Endothelial cell of umbilical vein (primary cell): ENCODE measurements at regions not wholly inside any gene's neighbourhood (a gene's known extent, or its start where the extent isn't known, plus 50 kb on each side); places are given as distances from the start of the nearest gene placed in this dataset.

Experiments
- BruUV-seq: library from RNA; stranded (reverse); fragments of 400-500 nt; replicated peaks from 2 replicates; lab custom pipeline; 2021; lab: Mats Ljungman, UMichigan
- CTCF ChIA-PET: fragments of 300-600, 350-600 bp; sonication (Branson Sonifier 250); formaldehyde crosslinking; loops from one replicate; lab custom pipeline; 2021; ENCODE audit warnings: antibody characterized with exemption, inconsistent platforms; lab: Charles Lee
- POLR2A ChIA-PET: fragments of 300-600, 350-600 bp; sonication (Branson Sonifier 250); formaldehyde crosslinking; loops from one replicate; lab custom pipeline; 2021; ENCODE audit warnings: antibody characterized with exemption, inconsistent platforms; lab: Charles Lee
- DNase-seq: peaks from one replicate; pipeline ENCODE4 v3.0.0-alpha.2; 2011; ENCODE audit warnings: low read depth, low spot score
- FAIRE-seq: peaks from 2 replicates; lab custom pipeline; 2011; peaks lifted over from hg19 to GRCh38; lab: Jason Lieb, UNC
- H2AFZ ChIP-seq: 2 replicates; pipeline ENCODE4 v1.6.0; 2012; ENCODE audit warnings: low read depth, low read length, control low read depth, inconsistent platforms
- H3K27ac ChIP-seq: 2 replicates; pipeline ENCODE4 v1.5.1; 2011; ENCODE audit warnings: low read depth, mild to moderate bottlenecking, control low read depth, low read length, moderate library complexity; ENCODE audit not compliant: insufficient read depth
- H3K27me3 ChIP-seq, 2 experiments: 2 replicates each; pipeline versions ENCODE4 v1.6.0 to v1.6.1; 2011; ENCODE audit warnings: low read length in 2 of 2, mixed read lengths in 1 of 2; ENCODE audit not compliant: control insufficient read depth in 2 of 2, insufficient read depth in 2 of 2
- H3K36me3 ChIP-seq, 2 experiments: 2 replicates in 1 of 2; 3 replicates in 1 of 2; pipeline ENCODE4 v1.5.1; 2011; ENCODE audit warnings: low read length in 2 of 2, mild to moderate bottlenecking in 1 of 2, moderate library complexity in 1 of 2; ENCODE audit not compliant: control insufficient read depth in 2 of 2, insufficient read depth in 2 of 2; ENCODE audit errors: extremely low read depth in 1 of 2
- H3K4me1 ChIP-seq: 3 replicates; pipeline ENCODE4 v1.5.1; 2011; ENCODE audit warnings: mild to moderate bottlenecking, low read length; ENCODE audit not compliant: control insufficient read depth, insufficient read depth; ENCODE audit errors: extremely low read depth
- H3K4me2 ChIP-seq: 2 replicates; pipeline ENCODE4 v1.6.1; 2011; ENCODE audit warnings: low read length, control low read depth, mixed read lengths; ENCODE audit not compliant: insufficient read depth
- H3K4me3 ChIP-seq, 3 experiments: fragments of 200-600 bp in 1 of 3; sonication (generic), shearing (Covaris generic) in 1 of 3; replicated peaks in 1 of 3; 2 replicates each; pipeline ENCODE4 v1.5.1; 2011 to 2016; ENCODE audit warnings: control low read depth in 3 of 3, low read length in 3 of 3, mild to moderate bottlenecking in 2 of 3, inconsistent platforms in 1 of 3, low read depth in 1 of 3, moderate library complexity in 1 of 3; ENCODE audit not compliant: insufficient read depth in 1 of 3
- H3K79me2 ChIP-seq: 2 replicates; pipeline ENCODE4 v1.6.0; 2012; ENCODE audit warnings: low read length, inconsistent platforms; ENCODE audit not compliant: control insufficient read depth, insufficient read depth
- H3K9ac ChIP-seq: replicated peaks from 2 replicates; pipeline ENCODE3; 2011; ENCODE audit warnings: low read length, control low read depth; ENCODE audit not compliant: insufficient read depth; ENCODE audit errors: extremely low read depth
- H3K9me1 ChIP-seq: replicated peaks from 3 replicates; pipeline ENCODE4 v1.6.0; 2011; ENCODE audit warnings: mild to moderate bottlenecking, low read length; ENCODE audit not compliant: control insufficient read depth, insufficient read depth; ENCODE audit errors: extremely low read depth
- H3K9me3 ChIP-seq: replicated peaks from 2 replicates; pipeline ENCODE4 v1.5.1; 2012; ENCODE audit warnings: low read length, inconsistent platforms; ENCODE audit not compliant: control insufficient read depth, insufficient read depth
- H4K20me1 ChIP-seq: replicated peaks from 2 replicates; pipeline ENCODE3; 2011; ENCODE audit warnings: mild to moderate bottlenecking, low read length; ENCODE audit not compliant: control insufficient read depth, insufficient read depth; ENCODE audit errors: extremely low read depth
- EZH2 ChIP-seq: IDR thresholded peaks from 2 replicates; pipeline ENCODE4 v1.6.1; 2012; ENCODE audit warnings: borderline replicate concordance, low read depth, mild to moderate bottlenecking, moderate library complexity, low read length, inconsistent platforms; ENCODE audit not compliant: severe bottlenecking
- FOS ChIP-seq: IDR thresholded peaks from 2 replicates; pipeline ENCODE4 v1.6.1; 2011; ENCODE audit warnings: mild to moderate bottlenecking, low read length, moderate library complexity, borderline replicate concordance; ENCODE audit not compliant: insufficient read depth
- GATA2 ChIP-seq: IDR thresholded peaks from 2 replicates; pipeline ENCODE4 v1.7.0; 2011; ENCODE audit warnings: low read depth, mild to moderate bottlenecking, moderate library complexity, mixed read lengths, low read length; ENCODE audit not compliant: insufficient read length, insufficient read depth
- JUN ChIP-seq: IDR thresholded peaks from 2 replicates; pipeline ENCODE4 v1.6.1; 2011; ENCODE audit warnings: borderline replicate concordance, low read depth; ENCODE audit not compliant: insufficient read length, insufficient read depth
- MYC ChIP-seq: IDR thresholded peaks from one replicate; pipeline ENCODE4 v1.6.1; 2011; ENCODE audit warnings: mild to moderate bottlenecking, low read depth, low read length
- POLR2A ChIP-seq: IDR thresholded peaks from 2 replicates; pipeline ENCODE4 v1.6.1; 2012; ENCODE audit warnings: low read depth, mild to moderate bottlenecking, control low read depth, low read length
- POLR2AphosphoS5 ChIP-seq: IDR thresholded peaks from 2 replicates; pipeline ENCODE4 v1.6.1; 2012; ENCODE audit warnings: low read depth, mild to moderate bottlenecking, control low read depth, low read length, moderate library complexity; ENCODE audit not compliant: insufficient read depth
- dilution Hi-C: fragments of 300-500 bp; cut with MboI; formaldehyde crosslinking; loops from one replicate; pipeline ENCODE4 v1.15.0; 2019; ENCODE audit warnings: low sequenced_read_pairs; ENCODE audit not compliant: extremely low pct_ligation_motif_present
- intact Hi-C: fragments of 100-400 bp; cut with micrococcal nuclease; formaldehyde crosslinking; loops from one replicate; pipeline ENCODE4 v1.10.0; 2022
- TF ChIP-seq, protein P1 (sequence below), 2 donors: IDR thresholded peaks; 1 replicate in 1 of 2; 2 replicates in 1 of 2; pipeline ENCODE4 v1.5.1; 2011; ENCODE audit warnings: low read length in 2 of 2, mild to moderate bottlenecking in 2 of 2, moderate library complexity in 2 of 2, control low read depth in 1 of 2, inconsistent platforms in 1 of 2, low read depth in 1 of 2; ENCODE audit not compliant: insufficient read depth in 1 of 2; ENCODE audit errors: extremely low read depth in 1 of 2
- TF ChIP-seq, protein P2 (sequence below): IDR thresholded peaks from 2 replicates; pipeline ENCODE4 v1.6.1; 2011; ENCODE audit not compliant: insufficient read depth, insufficient read length

GRCh38 chr17:73847952-73848351 lies 203.7 kb upstream of the SDK2 start:
- Histone ChIP-seq H3K9me1 (no peaks in the 10 kb centered on the region), H3K79me2 (no peaks in the 10 kb centered on the region), H3K27ac (no peak overlapping the region), H3K27me3 (no peaks in the 10 kb centered on the region), H3K4me1 (no peaks in the 10 kb centered on the region), H3K9ac (no peak overlapping the region), H4K20me1 (no peaks in the 10 kb centered on the region), H3K36me3 (no peaks in the 10 kb centered on the region), H2AFZ (no peak overlapping the region), H3K4me3 (no peak overlapping the region), H3K9me3 (peaks cover 3% of the 10 kb centered on the region), H3K4me2 (no peak overlapping the region)
- DNase-seq (no peak), FAIRE-seq (no peak)
- BruUV-seq, result no TSS peak
- POLR2A ChIA-PET, result no interaction called here
- CTCF ChIA-PET, result no interaction called here
- TF ChIP-seq, protein P1, sequence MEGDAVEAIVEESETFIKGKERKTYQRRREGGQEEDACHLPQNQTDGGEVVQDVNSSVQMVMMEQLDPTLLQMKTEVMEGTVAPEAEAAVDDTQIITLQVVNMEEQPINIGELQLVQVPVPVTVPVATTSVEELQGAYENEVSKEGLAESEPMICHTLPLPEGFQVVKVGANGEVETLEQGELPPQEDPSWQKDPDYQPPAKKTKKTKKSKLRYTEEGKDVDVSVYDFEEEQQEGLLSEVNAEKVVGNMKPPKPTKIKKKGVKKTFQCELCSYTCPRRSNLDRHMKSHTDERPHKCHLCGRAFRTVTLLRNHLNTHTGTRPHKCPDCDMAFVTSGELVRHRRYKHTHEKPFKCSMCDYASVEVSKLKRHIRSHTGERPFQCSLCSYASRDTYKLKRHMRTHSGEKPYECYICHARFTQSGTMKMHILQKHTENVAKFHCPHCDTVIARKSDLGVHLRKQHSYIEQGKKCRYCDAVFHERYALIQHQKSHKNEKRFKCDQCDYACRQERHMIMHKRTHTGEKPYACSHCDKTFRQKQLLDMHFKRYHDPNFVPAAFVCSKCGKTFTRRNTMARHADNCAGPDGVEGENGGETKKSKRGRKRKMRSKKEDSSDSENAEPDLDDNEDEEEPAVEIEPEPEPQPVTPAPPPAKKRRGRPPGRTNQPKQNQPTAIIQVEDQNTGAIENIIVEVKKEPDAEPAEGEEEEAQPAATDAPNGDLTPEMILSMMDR (IDR thresholded peaks at IDR 0.05; ENCODE audit: extremely low read depth in 1 of 2, insufficient read depth in 1 of 2, low read depth in 1 of 2, low read length in 2 of 2), result no peak
- TF ChIP-seq POLR2A, result no peak
- no peak for TF ChIP-seq EZH2
- no peak for TF ChIP-seq JUN
- TF ChIP-seq MYC, result no peak
- TF ChIP-seq FOS, result no peak
- TF ChIP-seq, protein P2, sequence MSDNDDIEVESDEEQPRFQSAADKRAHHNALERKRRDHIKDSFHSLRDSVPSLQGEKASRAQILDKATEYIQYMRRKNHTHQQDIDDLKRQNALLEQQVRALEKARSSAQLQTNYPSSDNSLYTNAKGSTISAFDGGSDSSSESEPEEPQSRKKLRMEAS, result no peak
- no peak for TF ChIP-seq POLR2AphosphoS5
- TF ChIP-seq GATA2, result no peak
- intact Hi-C loops (no loop called here), dilution Hi-C loops (no loop called here)
